ENCODE measurements at regions not wholly inside any gene's neighbourhood (a gene's known extent, or its start where the extent isn't known, plus 50 kb on each side); places are given as distances from the start of the nearest gene placed in this dataset.

DNA sequence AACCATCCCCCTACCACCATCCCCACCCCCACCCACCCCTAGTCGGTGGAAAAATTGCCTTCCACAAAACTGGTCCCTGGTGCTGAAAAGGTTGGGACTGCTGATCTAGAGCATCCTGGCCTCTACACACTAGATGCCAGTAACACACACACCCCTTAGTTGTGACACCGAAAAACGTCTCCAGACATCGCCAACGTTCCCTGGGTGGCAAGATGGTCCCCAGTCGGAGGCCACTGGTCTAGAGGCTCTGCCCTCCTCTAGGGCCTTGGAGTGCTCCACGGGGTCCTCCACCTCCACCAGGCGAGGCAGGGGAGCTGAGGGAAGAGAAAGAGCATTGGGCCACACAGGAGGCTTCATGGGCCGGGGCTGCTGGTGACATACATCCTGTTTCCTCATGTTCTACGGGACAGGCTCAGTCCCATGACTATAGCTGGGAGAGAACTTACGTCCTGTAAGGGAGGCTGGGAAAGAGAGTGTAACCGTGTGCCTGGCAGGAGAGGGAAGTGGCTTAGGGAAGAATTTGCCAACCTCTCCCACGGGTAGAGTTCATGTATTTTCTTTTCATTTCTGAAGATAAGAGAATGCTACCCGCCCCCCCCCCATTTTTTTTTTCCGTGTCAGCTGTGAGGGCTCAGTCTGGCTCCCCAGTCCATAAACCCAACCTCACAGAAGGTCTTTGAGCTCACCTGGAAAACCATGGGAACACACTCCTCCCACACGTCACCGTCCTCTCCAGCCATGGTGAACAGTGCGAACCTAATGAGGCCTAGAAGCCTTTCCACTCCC is 132.7 kb upstream of the MYCN start:
- H3K4me3 ChIP-seq (IDR thresholded peaks at IDR 0.05; ENCODE audit: insufficient read depth, low read depth, low read length) = no peak overlapping the region
- no peaks in the 10 kb centered on the region for H3K79me2 ChIP-seq (ENCODE audit: insufficient read depth, low read depth)
- no peak overlapping the region for H3K9ac ChIP-seq
- no peaks in the 10 kb centered on the region for H3K27me3 ChIP-seq (ENCODE audit: insufficient read depth, low read depth)
- H4K20me1 ChIP-seq (ENCODE audit: insufficient read depth) = no peaks in the 10 kb centered on the region
- H3K27ac ChIP-seq = no peak overlapping the region
- TF ChIP-seq, protein P1, sequence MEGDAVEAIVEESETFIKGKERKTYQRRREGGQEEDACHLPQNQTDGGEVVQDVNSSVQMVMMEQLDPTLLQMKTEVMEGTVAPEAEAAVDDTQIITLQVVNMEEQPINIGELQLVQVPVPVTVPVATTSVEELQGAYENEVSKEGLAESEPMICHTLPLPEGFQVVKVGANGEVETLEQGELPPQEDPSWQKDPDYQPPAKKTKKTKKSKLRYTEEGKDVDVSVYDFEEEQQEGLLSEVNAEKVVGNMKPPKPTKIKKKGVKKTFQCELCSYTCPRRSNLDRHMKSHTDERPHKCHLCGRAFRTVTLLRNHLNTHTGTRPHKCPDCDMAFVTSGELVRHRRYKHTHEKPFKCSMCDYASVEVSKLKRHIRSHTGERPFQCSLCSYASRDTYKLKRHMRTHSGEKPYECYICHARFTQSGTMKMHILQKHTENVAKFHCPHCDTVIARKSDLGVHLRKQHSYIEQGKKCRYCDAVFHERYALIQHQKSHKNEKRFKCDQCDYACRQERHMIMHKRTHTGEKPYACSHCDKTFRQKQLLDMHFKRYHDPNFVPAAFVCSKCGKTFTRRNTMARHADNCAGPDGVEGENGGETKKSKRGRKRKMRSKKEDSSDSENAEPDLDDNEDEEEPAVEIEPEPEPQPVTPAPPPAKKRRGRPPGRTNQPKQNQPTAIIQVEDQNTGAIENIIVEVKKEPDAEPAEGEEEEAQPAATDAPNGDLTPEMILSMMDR (conservative IDR thresholded peaks at IDR 0.05; ENCODE audit: low read depth, low read length) = no peak
- H3K36me3 ChIP-seq (ENCODE audit: insufficient read depth) = no peaks in the 10 kb centered on the region
- no peak overlapping the region for H3K4me2 ChIP-seq
- no peaks in the 10 kb centered on the region for H3K4me1 ChIP-seq (ENCODE audit: low read depth, poor library complexity, severe bottlenecking)
- no peak overlapping the region for H2AFZ ChIP-seq (ENCODE audit: low read depth)

- H3K36me3 ChIP-seq (ENCODE audit: insufficient read depth) = no peaks in the 10 kb centered on the region
- H3K4me1 ChIP-seq (ENCODE audit: low read depth, poor library complexity, severe bottlenecking) = no peaks in the 10 kb centered on the region
- no peak overlapping the region for H3K27ac ChIP-seq
- no peaks in the 10 kb centered on the region for H4K20me1 ChIP-seq (ENCODE audit: insufficient read depth)
- no peak overlapping the region for H3K9ac ChIP-seq
- no peak overlapping the region for H2AFZ ChIP-seq (ENCODE audit: low read depth)
- H3K79me2 ChIP-seq (ENCODE audit: insufficient read depth, low read depth) = no peaks in the 10 kb centered on the region
- H3K27me3 ChIP-seq (ENCODE audit: insufficient read depth, low read depth) = no peaks in the 10 kb centered on the region
- H3K4me3 ChIP-seq (IDR thresholded peaks at IDR 0.05; ENCODE audit: insufficient read depth, low read depth, low read length) = no peak overlapping the region
- H3K4me2 ChIP-seq = no peak overlapping the region
- TF ChIP-seq, protein P1 (conservative IDR thresholded peaks at IDR 0.05; ENCODE audit: low read depth, low read length) = no peak
Measured at GRCh38 chr2:15808204-15808910, 132.0 kb upstream of the MYCN start.

- no peaks in the 10 kb centered on the region for H4K20me1 ChIP-seq (ENCODE audit: insufficient read depth)
- no peak overlapping the region for H3K4me2 ChIP-seq
- H3K4me1 ChIP-seq (ENCODE audit: low read depth, poor library complexity, severe bottlenecking) = no peaks in the 10 kb centered on the region
- TF ChIP-seq, protein P1 (conservative IDR thresholded peaks at IDR 0.05; ENCODE audit: low read depth, low read length) = no peak
- no peak overlapping the region for H3K4me3 ChIP-seq (IDR thresholded peaks at IDR 0.05; ENCODE audit: insufficient read depth, low read depth, low read length)
- H3K27me3 ChIP-seq (ENCODE audit: insufficient read depth, low read depth) = no peaks in the 10 kb centered on the region
- no peak overlapping the region for H2AFZ ChIP-seq (ENCODE audit: low read depth)
- no peaks in the 10 kb centered on the region for H3K36me3 ChIP-seq (ENCODE audit: insufficient read depth)
- no peak overlapping the region for H3K9ac ChIP-seq
- H3K79me2 ChIP-seq (ENCODE audit: insufficient read depth, low read depth) = no peaks in the 10 kb centered on the region
- no peak overlapping the region for H3K27ac ChIP-seq
Measured at GRCh38 chr2:15808944-15809343, 131.4 kb upstream of the MYCN start.

- no peaks in the 10 kb centered on the region for H3K27me3 ChIP-seq (ENCODE audit: insufficient read depth, low read depth)
- no peak overlapping the region for H3K4me2 ChIP-seq
- H3K27ac ChIP-seq = no peak overlapping the region
- H4K20me1 ChIP-seq (ENCODE audit: insufficient read depth) = no peaks in the 10 kb centered on the region
- no peak overlapping the region for H2AFZ ChIP-seq (ENCODE audit: low read depth)
- no peak overlapping the region for H3K9ac ChIP-seq
- no peak overlapping the region for H3K4me3 ChIP-seq (IDR thresholded peaks at IDR 0.05; ENCODE audit: insufficient read depth, low read depth, low read length)
- H3K36me3 ChIP-seq (ENCODE audit: insufficient read depth) = no peaks in the 10 kb centered on the region
- no peaks in the 10 kb centered on the region for H3K4me1 ChIP-seq (ENCODE audit: low read depth, poor library complexity, severe bottlenecking)
- TF ChIP-seq, protein P1 (conservative IDR thresholded peaks at IDR 0.05; ENCODE audit: low read depth, low read length) = no peak
- H3K79me2 ChIP-seq (ENCODE audit: insufficient read depth, low read depth) = no peaks in the 10 kb centered on the region
Measured at GRCh38 chr2:15809404-15809803, 130.9 kb upstream of the MYCN start.

All from KMS-11 (cell line).